H9 (cell line): ENCODE measurements at regions not wholly inside any gene's neighbourhood (a gene's known extent, or its start where the extent isn't known, plus 50 kb on each side); places are given as distances from the start of the nearest gene placed in this dataset.

Experiments
- DNase-seq: peaks from one replicate; pipeline ENCODE4 v3.0.0-alpha.2; 2017
- H2AFZ ChIP-seq: one replicate; pipeline ENCODE4 v1.6.1; 2013; ENCODE audit warnings: mild to moderate bottlenecking, low read length, control low read depth, moderate library complexity
- H2AK5ac ChIP-seq: 2 replicates; pipeline ENCODE4 v1.6.1; 2013; ENCODE audit warnings: low read length, control low read depth, mixed read lengths; ENCODE audit not compliant: insufficient read length
- H2BK120ac ChIP-seq: one replicate; pipeline ENCODE4 v1.6.1; 2013; ENCODE audit warnings: low read depth, mild to moderate bottlenecking, low read length, control low read depth, inconsistent platforms; ENCODE audit not compliant: poor library complexity, severe bottlenecking
- H2BK12ac ChIP-seq: 2 replicates; pipeline ENCODE4 v1.6.1; 2013; ENCODE audit warnings: low read length, control low read depth, mixed read lengths, low read depth; ENCODE audit not compliant: insufficient read length
- H2BK15ac ChIP-seq: 2 replicates; pipeline ENCODE4 v1.6.1; 2013; ENCODE audit warnings: low read depth, low read length, control low read depth
- H2BK20ac ChIP-seq: one replicate; pipeline ENCODE4 v1.6.1; 2013; ENCODE audit warnings: low read depth, mild to moderate bottlenecking, low read length, control low read depth, inconsistent platforms; ENCODE audit not compliant: poor library complexity, severe bottlenecking
- H2BK5ac ChIP-seq: 2 replicates; pipeline ENCODE4 v1.6.1; 2013; ENCODE audit warnings: low read length, control low read depth, mixed read lengths; ENCODE audit not compliant: insufficient read length
- H3K14ac ChIP-seq: 2 replicates; pipeline ENCODE4 v1.6.1; 2013; ENCODE audit warnings: low read length, control low read depth; ENCODE audit not compliant: insufficient read depth
- H3K18ac ChIP-seq: 2 replicates; pipeline ENCODE4 v1.6.1; 2013; ENCODE audit warnings: low read depth, mild to moderate bottlenecking, mixed read lengths, low read length, control low read depth; ENCODE audit not compliant: insufficient read length
- H3K23ac ChIP-seq: 2 replicates; pipeline ENCODE4 v1.6.1; 2013; ENCODE audit warnings: low read length, control low read depth, mixed read lengths, low read depth; ENCODE audit not compliant: insufficient read length
- H3K23me2 ChIP-seq: 2 replicates; pipeline ENCODE4 v1.6.1; 2013; ENCODE audit warnings: low read depth, mild to moderate bottlenecking, mixed read lengths, low read length, control low read depth; ENCODE audit not compliant: insufficient read length, poor library complexity, severe bottlenecking
- H3K27ac ChIP-seq: 2 replicates; pipeline ENCODE4 v1.5.1; 2013; ENCODE audit warnings: low read length, control low read depth, mixed read lengths, low read depth; ENCODE audit not compliant: insufficient read length
- H3K27me3 ChIP-seq: 2 replicates; pipeline ENCODE4 v1.6.1; 2013; ENCODE audit warnings: low read length, control low read depth, inconsistent platforms; ENCODE audit not compliant: insufficient read depth
- H3K4ac ChIP-seq: 2 replicates; pipeline ENCODE4 v1.6.1; 2013; ENCODE audit warnings: low read depth, mild to moderate bottlenecking, control low read depth, inconsistent platforms, low read length, moderate library complexity
- H3K4me1 ChIP-seq: 2 replicates; pipeline ENCODE4 v1.6.1; 2013; ENCODE audit warnings: low read length, control low read depth, inconsistent platforms; ENCODE audit not compliant: insufficient read depth
- H3K4me2 ChIP-seq: 2 replicates; pipeline ENCODE4 v1.6.1; 2013; ENCODE audit warnings: low read length, control low read depth, mixed read lengths; ENCODE audit not compliant: insufficient read length, insufficient read depth
- H3K56ac ChIP-seq: 2 replicates; pipeline ENCODE4 v1.6.1; 2013; ENCODE audit warnings: low read depth, mild to moderate bottlenecking, mixed read lengths, low read length, control low read depth; ENCODE audit not compliant: insufficient read length
- H3K79me1 ChIP-seq: 2 replicates; pipeline ENCODE4 v1.6.1; 2013; ENCODE audit warnings: low read depth, mild to moderate bottlenecking, moderate library complexity, low read length, control low read depth, inconsistent platforms; ENCODE audit not compliant: insufficient read depth, poor library complexity, severe bottlenecking
- H3K79me2 ChIP-seq: 2 replicates; pipeline ENCODE4 v1.6.1; 2013; ENCODE audit warnings: low read length, control low read depth, inconsistent platforms; ENCODE audit not compliant: insufficient read depth
- H3K9ac ChIP-seq: 2 replicates; pipeline ENCODE4 v1.6.1; 2013; ENCODE audit warnings: low read length, control low read depth, mixed read lengths; ENCODE audit not compliant: insufficient read length; ENCODE audit errors: extremely low read depth
- H3K9me3 ChIP-seq: one replicate; pipeline ENCODE4 v1.6.1; 2013; ENCODE audit warnings: low read depth, low read length, inconsistent platforms; ENCODE audit not compliant: control insufficient read depth
- H3T11ph ChIP-seq: one replicate; pipeline ENCODE4 v1.6.1; 2013; ENCODE audit warnings: mild to moderate bottlenecking, low read length, control low read depth, inconsistent platforms
- H4K20me1 ChIP-seq: one replicate; pipeline ENCODE4 v1.6.1; 2013; ENCODE audit not compliant: control insufficient read depth, insufficient read length, insufficient read depth
- H4K5ac ChIP-seq: 2 replicates; pipeline ENCODE4 v1.6.1; 2013; ENCODE audit warnings: low read depth, mild to moderate bottlenecking, mixed read lengths, low read length, control low read depth; ENCODE audit not compliant: insufficient read length
- H4K8ac ChIP-seq: replicated peaks from 2 replicates; pipeline ENCODE4 v1.6.1; 2013; ENCODE audit warnings: low read length, control low read depth, mixed read lengths, low read depth; ENCODE audit not compliant: insufficient read length
- H4K91ac ChIP-seq: 2 replicates; pipeline ENCODE4 v1.6.1; 2013; ENCODE audit warnings: low read depth, mild to moderate bottlenecking, moderate library complexity, mixed read lengths, low read length, control low read depth; ENCODE audit not compliant: insufficient read length
- H3K27ac Mint-ChIP-seq, 3 experiments: 2 replicates in 2 of 3; 3 replicates in 1 of 3; pipeline ENCODE4 v1.8.0; 2020 to 2021; ENCODE audit warnings: mixed read lengths in 3 of 3, mild to moderate bottlenecking in 1 of 3, moderate library complexity in 1 of 3
- H3K27me3 Mint-ChIP-seq: 2 replicates; pipeline ENCODE4 v1.8.0; 2021; ENCODE audit warnings: low read depth, mild to moderate bottlenecking, moderate library complexity, mixed read lengths
- H3K36me3 Mint-ChIP-seq, 3 experiments: 2 replicates in 2 of 3; 3 replicates in 1 of 3; pipeline ENCODE4 v1.8.0; 2020 to 2021; ENCODE audit warnings: low read depth in 3 of 3, mixed read lengths in 3 of 3; ENCODE audit not compliant: insufficient read depth in 1 of 3
- H3K4me1 Mint-ChIP-seq, 2 experiments: 2 replicates each; pipeline ENCODE4 v1.8.0; 2020; ENCODE audit warnings: mixed read lengths in 2 of 2
- H3K4me3 Mint-ChIP-seq, 2 experiments: 2 replicates in 1 of 2; 3 replicates in 1 of 2; pipeline ENCODE4 v1.8.0; 2020 to 2021; ENCODE audit warnings: mild to moderate bottlenecking in 2 of 2, mixed read lengths in 2 of 2, moderate library complexity in 1 of 2
- H3K9me3 Mint-ChIP-seq, 2 experiments: 2 replicates in 1 of 2; 3 replicates in 1 of 2; pipeline ENCODE4 v1.8.0; 2020; ENCODE audit warnings: mild to moderate bottlenecking in 2 of 2, mixed read lengths in 2 of 2, moderate library complexity in 1 of 2
- WGBS: extraction: QIAGEN DNeasy Blood & Tissue Kit; methylation state at CpG from one replicate; pipeline ENCODE4 v1.1.7; 2013; ENCODE audit warnings: missing lambda C conversion rate, low lambda C conversion rate, mixed read lengths; ENCODE audit not compliant: insufficient read length; ENCODE audit errors: extremely low coverage; 5-methylcytosine and 5-hydroxymethylcytosine counted together
- TF ChIP-seq, protein P1 (sequence below): fragments of 200-600 bp; sonication (generic); conservative IDR thresholded peaks from 3 replicates; pipeline ENCODE4 v1.8.0; 2021; ENCODE audit warnings: antibody characterized with exemption, mild to moderate bottlenecking

- H2BK15ac ChIP-seq = no peak overlapping the region
- no peaks in the 10 kb centered on the region for H3K23me2 ChIP-seq
- H3K23ac ChIP-seq = no peak overlapping the region
- no peak overlapping the region for H2AFZ ChIP-seq
- Mint-ChIP-seq H3K4me3 (no peak overlapping the region), H3K27ac (no peak overlapping the region), H3K9me3 (no peaks in the 10 kb centered on the region; a peak in 1 of 5 replicates), H3K4me1 (peaks cover 0 to 3% of the 10 kb centered on the region in 2 experiments; a peak in 2 of 4 replicates), H3K36me3 (no peaks in the 10 kb centered on the region), H3K27me3 (no peaks in the 10 kb centered on the region)
- no peaks in the 10 kb centered on the region for H4K20me1 ChIP-seq
- no peaks in the 10 kb centered on the region for H3K4me1 ChIP-seq
- H3T11ph ChIP-seq = no peak overlapping the region
- no peak overlapping the region for H4K5ac ChIP-seq
- WGBS = no CpG with 5 or more reads among the region's 3 CpGs
- TF ChIP-seq, protein P1, sequence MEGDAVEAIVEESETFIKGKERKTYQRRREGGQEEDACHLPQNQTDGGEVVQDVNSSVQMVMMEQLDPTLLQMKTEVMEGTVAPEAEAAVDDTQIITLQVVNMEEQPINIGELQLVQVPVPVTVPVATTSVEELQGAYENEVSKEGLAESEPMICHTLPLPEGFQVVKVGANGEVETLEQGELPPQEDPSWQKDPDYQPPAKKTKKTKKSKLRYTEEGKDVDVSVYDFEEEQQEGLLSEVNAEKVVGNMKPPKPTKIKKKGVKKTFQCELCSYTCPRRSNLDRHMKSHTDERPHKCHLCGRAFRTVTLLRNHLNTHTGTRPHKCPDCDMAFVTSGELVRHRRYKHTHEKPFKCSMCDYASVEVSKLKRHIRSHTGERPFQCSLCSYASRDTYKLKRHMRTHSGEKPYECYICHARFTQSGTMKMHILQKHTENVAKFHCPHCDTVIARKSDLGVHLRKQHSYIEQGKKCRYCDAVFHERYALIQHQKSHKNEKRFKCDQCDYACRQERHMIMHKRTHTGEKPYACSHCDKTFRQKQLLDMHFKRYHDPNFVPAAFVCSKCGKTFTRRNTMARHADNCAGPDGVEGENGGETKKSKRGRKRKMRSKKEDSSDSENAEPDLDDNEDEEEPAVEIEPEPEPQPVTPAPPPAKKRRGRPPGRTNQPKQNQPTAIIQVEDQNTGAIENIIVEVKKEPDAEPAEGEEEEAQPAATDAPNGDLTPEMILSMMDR = no peak
- H4K91ac ChIP-seq = no peak overlapping the region
- H4K8ac ChIP-seq = no peak overlapping the region
- H3K14ac ChIP-seq = no peak overlapping the region
- H3K79me2 ChIP-seq = no peaks in the 10 kb centered on the region
- H3K27ac ChIP-seq = no peak overlapping the region
- no peak overlapping the region for H3K9ac ChIP-seq
- no peak overlapping the region for H3K4me2 ChIP-seq
- no peak overlapping the region for H3K56ac ChIP-seq
- H3K79me1 ChIP-seq = no peaks in the 10 kb centered on the region
- H3K4ac ChIP-seq = no peak overlapping the region
- H2BK5ac ChIP-seq = no peak overlapping the region
- no peak overlapping the region for H2BK20ac ChIP-seq
- H3K9me3 ChIP-seq = no peaks in the 10 kb centered on the region
- no peaks in the 10 kb centered on the region for H3K27me3 ChIP-seq
- H2BK120ac ChIP-seq = no peak overlapping the region
- no peak for DNase-seq
- H3K18ac ChIP-seq = no peak overlapping the region
- H2BK12ac ChIP-seq = no peak overlapping the region
- no peak overlapping the region for H2AK5ac ChIP-seq
These were observed 358.8 kb upstream of the MEOX2 start for GRCh38 chr7:16045296-16045695.
